HAP-1 (cell line): ENCODE measurements at regions not wholly inside any gene's neighbourhood (a gene's known extent, or its start where the extent isn't known, plus 50 kb on each side); places are given as distances from the start of the nearest gene placed in this dataset.

Source experiments
- DNase-seq, 2 experiments: peaks; one replicate each; pipeline ENCODE4 v3.0.0-alpha.2; 2016 to 2020; ENCODE audit warnings: low spot score in 2 of 2
- H3K27me3 ChIP-seq: fragments of 250-450 bp; sonication (Bioruptor Pico); 2 replicates; pipeline ENCODE4 v1.5.1; 2020; ENCODE audit warnings: low read depth, mild to moderate bottlenecking, moderate library complexity
- H3K36me3 ChIP-seq: fragments of 250-450 bp; sonication (Bioruptor Pico); replicated peaks from 2 replicates; pipeline ENCODE4 v1.5.1; 2020; ENCODE audit warnings: mild to moderate bottlenecking
- H3K4me1 ChIP-seq: fragments of 250-450 bp; sonication (Bioruptor Pico); 2 replicates; pipeline ENCODE4 v1.5.1; 2020; ENCODE audit warnings: mild to moderate bottlenecking
- H3K4me3 ChIP-seq: fragments of 250-450 bp; sonication (Bioruptor Pico); 2 replicates; pipeline ENCODE4 v1.5.1; 2020; ENCODE audit warnings: mild to moderate bottlenecking, moderate library complexity
- H3K9me3 ChIP-seq: fragments of 250-450 bp; sonication (Bioruptor Pico); 2 replicates; pipeline ENCODE4 v1.5.1; 2020; ENCODE audit warnings: mild to moderate bottlenecking, moderate library complexity
- in situ Hi-C: fragments of 300-500 bp; cut with MboI; formaldehyde crosslinking; loops from 3 replicates; pipeline ENCODE4 v1.14.3; 2020; ENCODE audit warnings: low sequenced_read_pairs, inconsistent platforms, mixed read lengths

- DNase-seq = no peak
- no peaks in the 10 kb centered on the region for H3K4me1 ChIP-seq
- H3K4me3 ChIP-seq = no peak overlapping the region
- no peaks in the 10 kb centered on the region for H3K36me3 ChIP-seq
- no peaks in the 10 kb centered on the region for H3K9me3 ChIP-seq
- in situ Hi-C loops = no loop called here
- no peaks in the 10 kb centered on the region for H3K27me3 ChIP-seq
Observed at GRCh38 chr5:56717253-56717987, 97.9 kb upstream of the MAP3K1 start.

GRCh38 chr5:56715986-56716385 lies 99.4 kb upstream of the MAP3K1 start:
- H3K36me3 ChIP-seq = no peaks in the 10 kb centered on the region
- no peak overlapping the region for H3K4me3 ChIP-seq
- no peak for DNase-seq
- H3K27me3 ChIP-seq = 0 out of 2 replicates have a peak, but pooled peaks cover 3% of the 10 kb centered on the region
- H3K4me1 ChIP-seq = no peaks in the 10 kb centered on the region
- H3K9me3 ChIP-seq = no peaks in the 10 kb centered on the region
- in situ Hi-C loops = no loop called here

- Histone ChIP-seq H3K9me3 (no peaks in the 10 kb centered on the region), H3K27me3 (0 out of 2 replicates have a peak, but pooled peaks cover 3% of the 10 kb centered on the region), H3K36me3 (no peaks in the 10 kb centered on the region), H3K4me3 (no peak overlapping the region), H3K4me1 (no peaks in the 10 kb centered on the region)
- no peak for DNase-seq
- in situ Hi-C loops = no loop called here
Observed at GRCh38 chr5:56712895-56713591, 102.3 kb upstream of the MAP3K1 start.

- Histone ChIP-seq H3K9me3 (no peaks in the 10 kb centered on the region), H3K4me1 (no peaks in the 10 kb centered on the region), H3K27me3 (0 out of 2 replicates have a peak, but pooled peaks cover 3% of the 10 kb centered on the region), H3K36me3 (no peaks in the 10 kb centered on the region), H3K4me3 (no peak overlapping the region)
- no peak for DNase-seq
- in situ Hi-C loops = no loop called here
Observed at GRCh38 chr5:56710826-56711590, 104.3 kb upstream of the MAP3K1 start.

DNA sequence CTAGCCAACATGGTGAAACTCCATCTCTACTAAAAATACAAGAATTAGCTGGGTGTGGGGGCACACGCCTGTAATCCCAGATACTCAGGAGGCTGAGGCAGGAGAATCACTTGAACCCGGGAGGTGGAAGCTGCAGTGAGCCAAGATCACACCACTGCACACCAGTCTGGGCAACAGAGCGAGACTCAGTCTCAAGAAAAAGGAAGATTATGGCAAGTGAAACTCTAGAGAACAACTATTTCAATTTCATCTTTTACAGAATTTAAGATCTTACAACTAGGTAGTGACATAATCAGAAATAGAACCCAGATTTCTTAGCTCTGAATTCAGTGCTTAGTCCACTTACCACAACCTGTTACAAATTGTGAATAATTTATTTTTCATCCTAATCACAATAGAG lies 108.8 kb upstream of the MAP3K1 start:
- Histone ChIP-seq H3K4me3 (no peak overlapping the region), H3K4me1 (no peaks in the 10 kb centered on the region), H3K27me3 (0 out of 2 replicates have a peak, but pooled peaks cover under 1% of the 10 kb centered on the region), H3K36me3 (no peaks in the 10 kb centered on the region), H3K9me3 (no peaks in the 10 kb centered on the region)
- DNase-seq = no peak
- in situ Hi-C loops = no loop called here

- DNase-seq = no peak
- in situ Hi-C loops = no loop called here
Observed at GRCh38 chr5:56705217-56705616, 110.1 kb upstream of the MAP3K1 start.

GRCh38 chr5:56703952-56704351 lies 111.4 kb upstream of the MAP3K1 start:
- Histone ChIP-seq H3K4me1 (no peaks in the 10 kb centered on the region), H3K36me3 (no peaks in the 10 kb centered on the region), H3K9me3 (no peaks in the 10 kb centered on the region), H3K4me3 (no peak overlapping the region), H3K27me3 (no peaks in the 10 kb centered on the region)
- in situ Hi-C loops = no loop called here
- no peak for DNase-seq

More at GRCh38 chr5:56705217-56705616, 110.1 kb upstream of the MAP3K1 start:
- Histone ChIP-seq H3K4me1 (no peaks in the 10 kb centered on the region), H3K27me3 (no peaks in the 10 kb centered on the region), H3K9me3 (no peaks in the 10 kb centered on the region), H3K36me3 (no peaks in the 10 kb centered on the region), H3K4me3 (no peak overlapping the region)

DNA sequence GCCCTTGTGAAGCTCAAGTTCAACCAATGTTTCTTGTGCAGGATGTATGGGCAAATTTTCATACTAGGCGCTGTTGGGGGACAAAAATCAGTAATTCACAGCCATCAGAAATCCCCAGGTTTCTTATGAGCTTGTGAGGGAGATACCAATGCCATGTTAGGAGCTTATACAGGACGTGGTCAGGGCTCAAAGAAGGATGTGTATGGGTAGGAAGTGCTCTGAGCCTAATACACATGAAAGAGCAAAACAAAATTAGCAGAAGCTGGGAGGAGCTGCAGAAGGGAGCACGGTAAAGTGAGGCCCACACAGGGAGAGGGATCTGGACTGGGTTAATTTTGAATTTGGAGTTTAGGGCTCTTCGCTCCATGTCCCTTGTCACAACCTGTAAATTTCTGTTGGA lies 114.6 kb upstream of the MAP3K1 start:
- DNase-seq = no peak
- H3K4me3 ChIP-seq = no peak overlapping the region
- H3K4me1 ChIP-seq = no peaks in the 10 kb centered on the region
- in situ Hi-C loops = no loop called here
- no peaks in the 10 kb centered on the region for H3K36me3 ChIP-seq
- no peaks in the 10 kb centered on the region for H3K27me3 ChIP-seq
- H3K9me3 ChIP-seq = no peaks in the 10 kb centered on the region

DNA sequence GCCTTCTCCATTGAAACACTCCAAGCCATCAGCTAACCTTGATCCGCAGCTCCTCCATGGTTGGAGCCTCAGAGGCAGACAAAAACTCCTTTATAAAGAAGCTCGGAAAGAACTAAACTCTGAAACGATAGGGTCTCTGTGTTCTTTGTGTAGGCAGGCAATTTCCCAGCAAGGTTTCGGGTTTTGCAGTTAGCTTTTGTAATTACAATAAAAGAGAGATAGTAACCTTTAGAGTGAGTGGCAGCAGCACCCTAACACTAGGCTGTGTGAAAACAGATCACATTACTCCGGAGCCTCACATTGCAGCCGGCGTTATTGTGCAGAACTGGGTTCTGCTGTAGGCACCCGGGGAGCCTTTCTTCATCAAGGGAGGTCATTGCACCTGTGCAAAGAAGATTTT lies 115.8 kb upstream of the MAP3K1 start:
- Histone ChIP-seq H3K36me3 (no peaks in the 10 kb centered on the region), H3K27me3 (no peaks in the 10 kb centered on the region), H3K9me3 (no peaks in the 10 kb centered on the region), H3K4me3 (no peak overlapping the region), H3K4me1 (no peaks in the 10 kb centered on the region)
- no peak for DNase-seq
- in situ Hi-C loops = no loop called here

DNA sequence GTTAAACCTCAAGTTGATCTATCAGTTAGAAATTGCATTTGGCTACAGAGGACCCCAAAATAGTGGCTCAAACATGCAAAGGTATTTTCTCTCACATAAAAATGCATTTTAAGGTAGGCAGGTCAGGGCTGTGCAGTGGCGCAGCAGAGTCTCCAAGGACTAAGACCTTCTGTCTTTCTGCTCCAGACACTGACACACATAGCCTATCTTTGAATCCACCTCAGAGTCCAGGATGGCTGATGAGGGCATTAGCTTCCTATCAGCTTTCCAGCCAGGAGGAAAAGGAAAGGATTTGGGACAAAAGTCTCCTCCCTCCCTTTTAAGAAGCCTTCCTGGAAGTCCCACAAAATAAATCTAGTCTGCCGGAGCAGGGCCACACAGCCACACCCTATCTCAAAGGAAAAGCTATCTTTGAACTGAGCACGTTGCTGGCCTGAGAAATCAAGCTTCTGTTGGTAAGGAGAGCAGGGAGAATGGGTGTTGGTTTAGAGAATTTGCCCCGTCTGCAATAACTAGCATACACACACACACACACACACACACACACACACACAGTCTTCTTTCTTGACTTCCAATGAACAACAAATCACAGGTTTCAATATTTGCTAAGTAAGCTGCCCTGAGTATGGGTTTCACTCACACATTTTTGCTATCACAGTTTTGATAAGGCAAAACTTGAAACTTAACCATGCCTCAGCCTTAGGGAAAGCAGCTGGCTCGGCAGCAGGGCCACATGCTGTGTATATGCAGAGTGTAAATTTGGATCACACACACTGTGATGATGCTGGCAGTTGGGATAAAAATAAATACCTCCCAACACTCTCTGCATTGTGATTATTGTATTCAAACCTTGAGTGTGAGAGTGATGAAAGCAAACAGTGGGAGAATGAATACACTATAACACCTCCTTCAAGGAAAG lies 116.6 kb upstream of the MAP3K1 start:
- DNase-seq = no peak
- Histone ChIP-seq H3K27me3 (no peaks in the 10 kb centered on the region), H3K9me3 (no peaks in the 10 kb centered on the region), H3K36me3 (no peaks in the 10 kb centered on the region), H3K4me3 (no peak overlapping the region), H3K4me1 (no peaks in the 10 kb centered on the region)
- in situ Hi-C loops = no loop called here

DNA sequence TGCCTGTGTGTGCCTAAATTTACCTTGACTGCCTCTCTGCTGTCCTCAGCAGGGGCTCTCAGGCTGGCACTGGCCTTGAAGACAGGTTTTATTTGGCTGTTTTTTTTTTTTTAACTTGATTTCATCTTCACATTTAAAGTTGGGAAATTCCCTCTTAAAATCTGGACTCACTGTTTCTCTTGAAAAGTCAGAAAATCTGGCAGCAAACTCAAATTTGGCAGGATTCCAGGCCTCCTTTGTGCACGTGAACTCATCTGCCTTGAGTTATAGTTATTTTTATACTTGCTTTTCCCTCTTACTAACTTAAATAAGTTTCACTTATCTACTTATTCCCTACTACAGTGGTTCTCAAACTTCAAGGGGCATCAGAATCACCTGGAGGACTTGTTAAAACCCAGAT lies 118.4 kb upstream of the MAP3K1 start:
- no peaks in the 10 kb centered on the region for H3K9me3 ChIP-seq
- no peak overlapping the region for H3K4me3 ChIP-seq
- no peak for DNase-seq
- in situ Hi-C loops = no loop called here
- no peaks in the 10 kb centered on the region for H3K36me3 ChIP-seq
- H3K4me1 ChIP-seq = no peaks in the 10 kb centered on the region
- 0 out of 2 replicates have a peak, but pooled peaks cover under 1% of the 10 kb centered on the region for H3K27me3 ChIP-seq

- Histone ChIP-seq H3K4me3 (no peak overlapping the region), H3K4me1 (no peaks in the 10 kb centered on the region), H3K27me3 (0 out of 2 replicates have a peak, but pooled peaks cover 3% of the 10 kb centered on the region), H3K9me3 (no peaks in the 10 kb centered on the region), H3K36me3 (no peaks in the 10 kb centered on the region)
- DNase-seq = no peak
- in situ Hi-C loops = no loop called here
Observed at GRCh38 chr5:56693220-56693579, 122.1 kb upstream of the MAP3K1 start.
